Cardiac muscle cell (in vitro differentiated cells and primary cell): ENCODE measurements at regions not wholly inside any gene's neighbourhood (a gene's known extent, or its start where the extent isn't known, plus 50 kb on each side); places are given as distances from the start of the nearest gene placed in this dataset.

Experiments used
- DNase-seq, 2 donors: peaks; one replicate each; pipeline versions ENCODE4 v3.0.0 to v3.0.0-alpha.2; 2010 to 2017; ENCODE audit warnings: low read depth in 1 of 2, low spot score in 1 of 2
- H3K27ac ChIP-seq: fragments of 200-600 bp; sonication (generic); 2 replicates; pipeline ENCODE4 v1.5.1; 2016
- H3K27me3 ChIP-seq: fragments of 200-600 bp; sonication (generic); 2 replicates; pipeline ENCODE4 v1.6.0; 2016; ENCODE audit warnings: control low read depth
- H3K36me3 ChIP-seq: fragments of 200-600 bp; sonication (generic); 2 replicates; pipeline ENCODE4 v1.5.1; 2016; ENCODE audit warnings: control low read depth
- H3K4me1 ChIP-seq: fragments of 200-600 bp; sonication (generic); 2 replicates; pipeline ENCODE4 v1.8.1; 2017; ENCODE audit warnings: low read depth, mild to moderate bottlenecking, mixed run types
- H3K4me3 ChIP-seq: fragments of 200-600 bp; sonication (generic); 2 replicates; pipeline ENCODE4 v1.5.1; 2016; ENCODE audit warnings: mild to moderate bottlenecking
- H3K9me3 ChIP-seq: fragments of 200-600 bp; sonication (generic); 2 replicates; pipeline ENCODE4 v1.5.1; 2017; ENCODE audit warnings: low read depth, mild to moderate bottlenecking, control low read depth
- CTCF ChIP-seq: IDR thresholded peaks from 2 replicates; pipeline ENCODE4 v1.5.1; 2012; ENCODE audit warnings: low read depth, mild to moderate bottlenecking, low read length

DNA sequence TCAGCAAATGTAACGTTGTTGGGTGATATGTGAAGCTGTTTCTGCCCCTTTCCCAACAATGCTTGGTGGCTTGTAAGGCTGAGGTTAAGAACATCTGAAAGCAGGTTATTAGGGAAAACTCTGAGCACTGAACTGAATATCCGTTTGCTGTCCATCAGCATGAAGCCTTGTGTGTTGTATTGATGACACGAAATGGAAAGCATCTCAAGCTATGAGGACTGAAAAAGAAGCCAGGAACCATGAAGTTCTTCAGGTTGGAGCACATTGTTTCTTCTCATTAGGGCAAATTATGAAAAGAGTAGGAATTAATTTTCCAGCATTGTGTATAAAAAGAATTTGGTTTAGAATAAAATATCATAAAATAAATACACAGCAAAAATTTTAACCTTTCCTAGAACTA is 106.8 kb downstream of the IZUMO3 start:
- no peak for DNase-seq
- no peaks in the 10 kb centered on the region for H3K4me1 ChIP-seq

DNA sequence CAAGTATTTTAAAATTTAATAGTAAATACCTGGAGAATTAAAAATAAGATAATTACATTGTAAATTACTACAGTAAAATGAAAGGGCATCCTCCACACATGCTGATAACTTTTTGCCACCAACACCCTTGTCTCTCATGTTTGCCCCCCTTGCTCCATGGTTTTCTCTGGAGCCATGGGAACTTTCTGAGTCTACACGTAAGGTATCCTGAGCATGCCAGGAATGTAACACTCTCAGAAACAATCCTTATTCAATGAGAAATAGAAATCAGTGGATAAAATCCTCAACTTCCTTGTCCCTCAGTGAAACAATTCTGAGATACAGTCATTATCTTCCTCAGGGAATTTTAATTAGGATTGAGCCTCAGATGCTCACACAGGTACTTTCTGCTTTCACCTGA is 108.9 kb downstream of the IZUMO3 start:
- TF ChIP-seq CTCF: no peak
- Histone ChIP-seq H3K4me1 (no peaks in the 10 kb centered on the region), H3K4me3 (no peak overlapping the region), H3K9me3 (no peaks in the 10 kb centered on the region), H3K27ac (no peak overlapping the region), H3K27me3 (no peaks in the 10 kb centered on the region), H3K36me3 (no peaks in the 10 kb centered on the region)
- DNase-seq: peak in 1 of 2 donors; percentile 17

More for the DNA sequence above, 106.8 kb downstream of the IZUMO3 start:
- H3K36me3 ChIP-seq: no peaks in the 10 kb centered on the region
- TF ChIP-seq CTCF: no peak
- no peak overlapping the region for H3K27ac ChIP-seq
- no peaks in the 10 kb centered on the region for H3K9me3 ChIP-seq
- H3K4me3 ChIP-seq: no peak overlapping the region
- no peaks in the 10 kb centered on the region for H3K27me3 ChIP-seq

GRCh38 chr9:24434183-24434582 is 111.5 kb downstream of the IZUMO3 start:
- no peak overlapping the region for H3K4me3 ChIP-seq
- no peak for DNase-seq
- H3K36me3 ChIP-seq: no peaks in the 10 kb centered on the region
- no peaks in the 10 kb centered on the region for H3K9me3 ChIP-seq
- no peak overlapping the region for H3K27ac ChIP-seq
- no peak for TF ChIP-seq CTCF
- H3K27me3 ChIP-seq: no peaks in the 10 kb centered on the region
- H3K4me1 ChIP-seq: no peaks in the 10 kb centered on the region

- TF ChIP-seq CTCF: no peak
- Histone ChIP-seq H3K27me3 (no peaks in the 10 kb centered on the region), H3K4me3 (no peak overlapping the region), H3K4me1 (no peaks in the 10 kb centered on the region), H3K9me3 (no peaks in the 10 kb centered on the region), H3K27ac (no peak overlapping the region), H3K36me3 (no peaks in the 10 kb centered on the region)
- no peak for DNase-seq
These were observed 129.6 kb downstream of the IZUMO3 start for GRCh38 chr9:24416136-24416535.

- no peaks in the 10 kb centered on the region for H3K9me3 ChIP-seq
- no peaks in the 10 kb centered on the region for H3K27me3 ChIP-seq
- TF ChIP-seq CTCF: no peak
- no peaks in the 10 kb centered on the region for H3K4me1 ChIP-seq
- H3K36me3 ChIP-seq: no peaks in the 10 kb centered on the region
- no peak overlapping the region for H3K4me3 ChIP-seq
- no peak overlapping the region for H3K27ac ChIP-seq
- DNase-seq: peak in 1 of 2 donors; percentile 4
These were observed 132.0 kb downstream of the IZUMO3 start for GRCh38 chr9:24413651-24414050.

DNA sequence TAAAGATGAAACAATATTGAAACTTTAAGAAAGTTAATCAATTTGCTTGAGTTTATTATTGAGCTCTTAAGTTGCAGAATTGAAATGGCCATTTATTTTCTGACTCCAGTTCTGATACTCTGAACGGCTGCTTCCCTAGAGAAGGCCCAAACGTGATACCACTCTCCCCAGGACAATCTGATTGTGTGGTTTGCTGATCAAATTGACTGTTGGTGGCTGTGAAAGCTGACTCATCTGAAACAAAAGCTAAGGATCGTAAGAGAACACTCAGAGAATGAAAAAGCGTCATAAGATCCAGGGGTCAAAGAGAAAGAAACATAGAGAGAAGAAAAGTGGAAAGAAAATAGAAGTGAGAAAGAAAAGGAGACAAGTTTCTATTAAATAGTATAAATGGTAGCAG is 147.2 kb downstream of the IZUMO3 start:
- no peak for TF ChIP-seq CTCF
- Histone ChIP-seq H3K27ac (no peak overlapping the region), H3K4me1 (no peaks in the 10 kb centered on the region), H3K27me3 (no peaks in the 10 kb centered on the region), H3K36me3 (no peaks in the 10 kb centered on the region), H3K4me3 (no peak overlapping the region), H3K9me3 (no peaks in the 10 kb centered on the region)
- no peak for DNase-seq
